GM23338 (cell line): ENCODE measurements at regions not wholly inside any gene's neighbourhood (a gene's known extent, or its start where the extent isn't known, plus 50 kb on each side); places are given as distances from the start of the nearest gene placed in this dataset.
A peak's percentile ranks its signal among the peaks of the same experiment; 100 is the strongest.

ENCODE experiments used
- ATAC-seq: fragments of 200-7000 bp; cut with Tn5 transposase; 3 replicates; pipeline ENCODE4 v1.9.1; 2020
- DNase-seq: peaks from one replicate; pipeline ENCODE4 v3.0.0-alpha.2; 2015; ENCODE audit warnings: low spot score
- H2AFZ ChIP-seq: fragments of 200-600 bp; sonication (generic); 2 replicates; pipeline ENCODE4 v1.8.0; 2016; ENCODE audit warnings: antibody characterized with exemption, mild to moderate bottlenecking, moderate library complexity
- H3F3A ChIP-seq: fragments of 200-600 bp; sonication (generic); replicated peaks from 2 replicates; pipeline ENCODE4 v1.8.0; 2017; ENCODE audit warnings: antibody characterized with exemption, mixed run types, low read depth
- H3K27ac ChIP-seq: fragments of 200-600 bp; sonication (generic); 2 replicates; pipeline ENCODE4 v1.6.1; 2016; ENCODE audit warnings: low read depth
- H3K27me3 ChIP-seq: fragments of 200-600 bp; sonication (generic); 2 replicates; pipeline ENCODE4 v1.8.0; 2016; ENCODE audit warnings: mild to moderate bottlenecking, mixed run types, moderate library complexity; ENCODE audit not compliant: insufficient read depth
- H3K36me3 ChIP-seq: fragments of 200-600 bp; sonication (generic); 2 replicates; pipeline ENCODE4 v1.8.0; 2016; ENCODE audit warnings: mild to moderate bottlenecking; ENCODE audit not compliant: insufficient read depth
- H3K4me1 ChIP-seq: fragments of 200-600 bp; sonication (generic); 2 replicates; pipeline ENCODE4 v1.8.0; 2016; ENCODE audit warnings: mild to moderate bottlenecking, moderate library complexity; ENCODE audit not compliant: insufficient read depth
- H3K4me2 ChIP-seq: fragments of 200-600 bp; sonication (generic); 2 replicates; pipeline ENCODE4 v1.7.1; 2017; ENCODE audit warnings: mixed run types
- H3K4me3 ChIP-seq: fragments of 200-600 bp; sonication (generic); 2 replicates; pipeline ENCODE4 v1.6.1; 2016; ENCODE audit warnings: mixed run types
- H3K79me2 ChIP-seq: fragments of 200-600 bp; sonication (generic); replicated peaks from 2 replicates; pipeline ENCODE4 v1.8.0; 2017; ENCODE audit warnings: mild to moderate bottlenecking; ENCODE audit not compliant: insufficient read depth
- H3K9me2 ChIP-seq: fragments of 200-600 bp; sonication (generic); 2 replicates; pipeline ENCODE4 v1.8.0; 2017; ENCODE audit not compliant: insufficient read depth
- H4K20me1 ChIP-seq: fragments of 200-600 bp; sonication (generic); replicated peaks from 2 replicates; pipeline ENCODE4 v1.8.0; 2017; ENCODE audit warnings: mild to moderate bottlenecking; ENCODE audit not compliant: insufficient read depth
- H3K27ac Mint-ChIP-seq: 2 replicates; pipeline ENCODE4 v1.8.0; 2020; ENCODE audit warnings: inconsistent platforms, mild to moderate bottlenecking, moderate library complexity, mixed read lengths
- H3K27me3 Mint-ChIP-seq: 3 replicates; pipeline ENCODE4 v1.8.0; 2022; ENCODE audit warnings: low read depth, mild to moderate bottlenecking, moderate library complexity, mixed read lengths, inconsistent platforms; ENCODE audit not compliant: insufficient read depth, poor library complexity
- H3K36me3 Mint-ChIP-seq: 3 replicates; pipeline ENCODE4 v1.8.0; 2021; ENCODE audit warnings: low read depth, mild to moderate bottlenecking, inconsistent platforms, moderate library complexity, mixed read lengths
- H3K4me1 Mint-ChIP-seq: 3 replicates; pipeline ENCODE4 v1.8.0; 2020; ENCODE audit warnings: mild to moderate bottlenecking, inconsistent platforms, mixed read lengths
- H3K4me3 Mint-ChIP-seq: 3 replicates; pipeline ENCODE4 v1.8.0; 2021; ENCODE audit warnings: moderate library complexity, mild to moderate bottlenecking, inconsistent platforms, mixed read lengths
- H3K9me3 Mint-ChIP-seq: 3 replicates; pipeline ENCODE4 v1.8.0; 2020; ENCODE audit warnings: moderate library complexity, mild to moderate bottlenecking, inconsistent platforms, mixed read lengths
- EZH2 ChIP-seq: fragments of 200-600 bp; sonication (generic); IDR thresholded peaks from one replicate; pipeline ENCODE4 v1.8.0; 2017; ENCODE audit warnings: antibody characterized with exemption, mild to moderate bottlenecking, low read depth; ENCODE audit not compliant: unreplicated experiment
- EZH2phosphoT487 ChIP-seq: fragments of 200-600 bp; sonication (generic); IDR thresholded peaks from one replicate; pipeline ENCODE4 v1.8.1; 2018; ENCODE audit warnings: antibody characterized with exemption; ENCODE audit not compliant: unreplicated experiment
- POLR2AphosphoS5 ChIP-seq: IDR thresholded peaks from 2 replicates; pipeline ENCODE4 v1.6.1; 2016; ENCODE audit warnings: antibody characterized with exemption, low read depth
- REST ChIP-seq: IDR thresholded peaks from one replicate; pipeline ENCODE4 v1.6.1; 2018; ENCODE audit warnings: antibody characterized with exemption; ENCODE audit not compliant: unreplicated experiment
- ZNF114 ChIP-seq: fragments of 250-450 bp; sonication (Bioruptor Pico); IDR thresholded peaks from 2 replicates; pipeline ENCODE4 v1.5.0; 2020; ENCODE audit warnings: mild to moderate bottlenecking, moderate library complexity

DNA sequence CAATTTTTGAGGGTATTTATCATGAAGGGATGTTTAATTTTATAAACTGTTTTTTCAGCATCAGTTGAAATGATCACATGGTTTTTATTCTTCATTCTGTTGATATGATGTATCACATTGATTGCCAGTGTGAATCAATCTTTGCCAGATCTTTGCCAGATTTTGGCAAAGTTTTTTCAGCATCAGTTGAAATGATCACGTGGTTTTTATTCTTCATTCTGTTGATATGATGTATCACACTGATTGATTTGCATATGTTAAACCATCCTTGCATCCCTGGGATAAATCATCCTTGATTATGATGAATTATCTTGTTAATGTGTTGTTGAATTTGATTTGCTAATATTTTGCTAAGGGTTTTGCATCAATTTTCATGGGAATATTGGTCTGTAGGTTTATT, 140.9 kb upstream of the TAS2R1 start:
- no peak overlapping the region for H3K4me2 ChIP-seq
- TF ChIP-seq EZH2phosphoT487 = no peak
- no peak overlapping the region for H3K27ac ChIP-seq
- H2AFZ ChIP-seq = no peak overlapping the region
- H3F3A ChIP-seq = no peaks in the 10 kb centered on the region
- H3K9me2 ChIP-seq = 0 out of 2 replicates have a peak, but pooled peaks cover 3% of the 10 kb centered on the region
- H3K27ac Mint-ChIP-seq = no peak overlapping the region
- no peak overlapping the region for H3K4me3 ChIP-seq
- H3K4me1 ChIP-seq = no peaks in the 10 kb centered on the region
- no peaks in the 10 kb centered on the region for H3K79me2 ChIP-seq
- H3K4me1 Mint-ChIP-seq = no peaks in the 10 kb centered on the region
- DNase-seq = no peak
- H4K20me1 ChIP-seq = no peaks in the 10 kb centered on the region
- no peak for ATAC-seq
- H3K27me3 Mint-ChIP-seq = no peaks in the 10 kb centered on the region
- H3K4me3 Mint-ChIP-seq = no peak overlapping the region
- no peaks in the 10 kb centered on the region; the same call in 2 of the 3 replicates for H3K36me3 Mint-ChIP-seq
- H3K36me3 ChIP-seq = no peaks in the 10 kb centered on the region
- no peaks in the 10 kb centered on the region for H3K27me3 ChIP-seq
- H3K9me3 Mint-ChIP-seq = no peaks in the 10 kb centered on the region; the same call in 2 of the 3 replicates

DNA sequence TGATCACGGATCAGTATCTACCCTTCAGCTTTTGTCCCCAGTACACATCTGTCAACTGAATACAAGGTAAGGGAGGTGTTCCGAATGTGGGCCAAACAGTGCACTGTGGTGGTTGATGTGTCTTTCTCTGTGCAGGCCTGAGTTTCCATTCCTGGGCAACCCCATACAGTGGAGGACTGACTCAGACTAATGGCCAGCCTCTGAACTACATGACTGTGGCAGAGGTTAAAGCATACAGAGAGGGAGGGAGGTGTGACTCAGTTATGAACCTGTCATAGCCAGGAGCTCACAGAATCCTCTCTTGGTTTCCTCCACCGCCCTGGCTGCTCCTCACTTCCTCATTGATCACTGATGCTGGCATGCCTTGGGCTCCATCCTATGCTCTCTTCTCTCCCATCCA, 136.4 kb upstream of the TAS2R1 start:
- Histone ChIP-seq H4K20me1 (no peaks in the 10 kb centered on the region), H3K36me3 (no peaks in the 10 kb centered on the region)
- peak; percentile 28; the same call in 1 of the 3 replicates for ATAC-seq

More for the DNA sequence above, 136.4 kb upstream of the TAS2R1 start:
- no peaks in the 10 kb centered on the region for H3K9me3 Mint-ChIP-seq
- no peaks in the 10 kb centered on the region for H3K27me3 Mint-ChIP-seq
- Histone ChIP-seq H3K79me2 (no peaks in the 10 kb centered on the region), H3K27ac (no peak overlapping the region), H3K4me3 (no peak overlapping the region), H3K9me2 (no peaks in the 10 kb centered on the region), H2AFZ (no peak overlapping the region), H3F3A (no peaks in the 10 kb centered on the region), H3K27me3 (no peaks in the 10 kb centered on the region), H3K4me2 (no peak overlapping the region), H3K4me1 (no peaks in the 10 kb centered on the region)
- no peaks in the 10 kb centered on the region; the same call in 2 of the 3 replicates for H3K36me3 Mint-ChIP-seq
- no peak overlapping the region for H3K27ac Mint-ChIP-seq
- H3K4me1 Mint-ChIP-seq = peaks cover 6% of the 10 kb centered on the region; the same call in 2 of the 3 replicates
- no peak for TF ChIP-seq ZNF114 (CRISPR knock-in tag)
- TF ChIP-seq REST = no peak
- TF ChIP-seq POLR2AphosphoS5 = no peak
- TF ChIP-seq EZH2 = no peak
- DNase-seq = no peak
- H3K4me3 Mint-ChIP-seq = no peak overlapping the region
